HG03175 (cell line): ENCODE measurements at regions not wholly inside any gene's neighbourhood (a gene's known extent, or its start where the extent isn't known, plus 50 kb on each side); places are given as distances from the start of the nearest gene placed in this dataset.
A peak's percentile ranks its signal among the peaks of the same experiment; 100 is the strongest.

Experiments used
- ATAC-seq: cut with Tn5 transposase; IDR thresholded peaks from one replicate; pipeline ENCODE4 v1.9.1; 2021; ENCODE audit warnings: mild to moderate bottlenecking, moderate library complexity; ENCODE audit not compliant: unreplicated experiment

GRCh38 chr1:195462646-195463045, 1145.6 kb downstream of the KCNT2 start:
- ATAC-seq = no peak

DNA sequence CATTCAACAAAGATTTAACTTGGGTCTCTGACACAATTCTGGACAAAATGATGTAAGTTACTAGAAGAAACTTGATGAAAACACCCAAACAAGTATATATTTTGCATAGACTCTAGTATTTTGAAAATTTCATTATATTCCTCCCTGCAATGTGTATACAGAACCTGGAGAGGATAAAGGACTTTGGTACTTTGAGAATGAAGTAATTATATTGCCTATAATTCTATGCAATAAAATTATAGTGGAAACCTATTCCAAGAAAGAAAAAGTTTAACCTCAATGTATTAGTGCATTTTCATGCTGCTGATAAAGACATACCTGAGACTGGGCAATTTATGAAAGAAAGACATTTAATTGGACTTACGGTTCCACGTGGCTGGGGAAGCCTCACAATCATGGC, 1146.1 kb downstream of the KCNT2 start:
- ATAC-seq = no peak

GRCh38 chr1:195458365-195458764, 1149.9 kb downstream of the KCNT2 start:
- ATAC-seq = no peak

DNA sequence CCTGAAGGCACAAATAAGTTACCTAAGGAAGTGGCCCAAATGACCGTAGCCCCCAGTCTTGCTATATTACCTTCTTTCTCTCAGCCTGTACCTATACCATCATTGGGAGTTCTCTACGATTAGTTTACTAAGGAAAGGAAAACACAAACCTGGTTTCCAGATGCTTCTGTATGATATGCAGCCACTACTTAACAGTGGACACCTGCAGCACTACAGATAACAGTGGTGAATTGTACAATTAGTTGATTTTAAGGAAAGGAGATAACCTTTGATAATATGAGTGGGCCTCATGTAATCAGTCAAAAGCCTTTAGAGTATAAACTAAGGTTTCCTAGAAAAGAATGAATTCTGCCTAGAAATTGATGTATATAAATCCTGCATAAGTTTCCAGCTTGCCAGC, 1157.4 kb downstream of the KCNT2 start:
- ATAC-seq = no peak

DNA sequence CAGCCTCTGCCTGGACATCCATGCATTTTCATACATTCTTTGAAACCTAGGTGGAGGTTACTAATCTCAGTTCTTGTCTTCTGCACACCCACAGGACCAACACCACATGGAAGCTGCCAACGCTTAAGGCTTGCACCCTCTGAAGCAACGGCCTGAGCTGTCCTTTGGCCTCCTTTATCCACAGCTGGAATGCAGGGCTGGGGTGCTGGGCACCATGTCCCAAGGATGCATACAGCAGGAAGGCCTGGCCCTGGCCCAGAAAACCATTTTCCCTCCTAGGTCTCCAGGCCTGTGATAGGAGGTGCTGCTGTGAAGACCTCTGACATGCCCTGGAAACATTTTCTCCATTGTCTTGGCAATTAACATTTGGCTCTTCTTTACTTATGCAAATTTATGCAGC, 1168.6 kb downstream of the KCNT2 start:
- ATAC-seq = no peak

DNA sequence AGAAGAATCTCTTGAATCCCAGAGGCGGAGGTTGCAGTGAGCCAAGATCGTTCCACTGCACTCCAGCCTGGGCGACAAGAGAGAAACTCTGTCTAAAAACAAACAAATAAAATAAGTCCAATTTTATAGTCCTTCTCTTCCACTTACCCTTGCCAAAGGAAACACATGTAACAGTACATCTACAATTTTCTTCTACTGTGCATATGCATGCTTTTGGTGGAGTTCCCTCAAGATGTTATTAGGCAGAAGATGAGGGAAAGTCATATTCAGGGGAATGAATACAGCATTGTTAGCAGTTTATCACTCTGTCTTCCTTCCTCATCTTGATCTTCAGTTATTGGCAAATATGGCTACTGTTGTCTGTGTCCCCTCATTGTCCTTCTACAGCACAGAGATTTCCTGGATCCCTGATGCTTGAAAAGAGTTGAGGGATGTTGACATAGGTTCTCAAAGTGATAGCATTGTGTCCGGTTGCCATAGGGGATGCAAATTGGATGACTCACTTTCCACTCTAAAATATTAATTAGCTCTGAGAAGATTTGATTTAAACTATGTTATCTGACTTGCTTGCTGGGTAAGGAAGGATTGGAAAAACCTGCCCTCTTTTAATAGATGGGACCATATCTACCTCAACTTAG, 1173.6 kb downstream of the KCNT2 start:
- ATAC-seq = no peak

GRCh38 chr1:195430826-195431225, 1177.4 kb downstream of the KCNT2 start:
- ATAC-seq = no peak

DNA sequence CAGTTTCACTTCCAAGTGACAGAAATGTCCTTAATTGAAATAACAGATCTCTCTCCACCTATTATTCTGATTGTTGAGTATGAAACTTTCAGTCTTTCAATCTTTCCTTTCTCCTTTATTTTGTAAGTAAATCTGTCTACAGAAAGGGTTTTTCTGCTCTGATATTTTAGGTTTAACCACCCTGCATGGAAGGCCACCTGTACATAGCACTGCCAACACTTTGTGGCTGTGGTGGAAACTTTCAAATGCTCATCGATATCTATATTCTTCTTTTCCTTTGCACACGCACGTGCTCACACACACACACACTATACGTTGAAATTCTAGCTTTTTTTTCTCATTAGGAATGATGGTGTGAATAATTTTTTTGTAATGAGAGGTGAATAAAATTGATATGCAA, 1179.3 kb downstream of the KCNT2 start:
- ATAC-seq = no peak

- no peak for ATAC-seq
Measured at GRCh38 chr1:195415584-195415983, 1192.7 kb downstream of the KCNT2 start.

- no peak for ATAC-seq
Measured at GRCh38 chr1:195394567-195394966, 1213.7 kb downstream of the KCNT2 start.

GRCh38 chr1:195376190-195376589, 1232.0 kb downstream of the KCNT2 start:
- ATAC-seq = peak; percentile 64

GRCh38 chr1:195373856-195374255, 1234.4 kb downstream of the KCNT2 start:
- ATAC-seq = no peak

DNA sequence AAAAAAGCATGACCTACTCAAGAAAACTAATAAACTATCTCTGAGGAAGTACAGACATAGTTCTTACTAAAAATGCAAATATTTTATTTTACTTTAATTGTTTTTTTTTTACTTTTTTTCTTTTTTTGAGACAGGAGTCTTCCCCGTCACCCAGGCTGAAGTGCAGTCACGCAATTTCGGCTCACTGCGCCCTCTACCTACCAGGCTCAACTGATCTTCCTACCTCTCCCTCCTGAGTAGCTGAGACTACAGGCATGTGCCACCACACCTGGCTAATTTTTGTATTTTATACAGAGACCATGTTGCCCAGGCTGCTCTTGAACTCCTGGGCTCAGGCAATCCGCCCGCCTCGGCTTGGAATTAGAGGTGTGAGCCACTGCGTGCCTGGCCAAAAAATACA, 1263.1 kb downstream of the KCNT2 start:
- no peak for ATAC-seq

GRCh38 chr1:195337646-195338045, 1270.6 kb downstream of the KCNT2 start:
- ATAC-seq = no peak

DNA sequence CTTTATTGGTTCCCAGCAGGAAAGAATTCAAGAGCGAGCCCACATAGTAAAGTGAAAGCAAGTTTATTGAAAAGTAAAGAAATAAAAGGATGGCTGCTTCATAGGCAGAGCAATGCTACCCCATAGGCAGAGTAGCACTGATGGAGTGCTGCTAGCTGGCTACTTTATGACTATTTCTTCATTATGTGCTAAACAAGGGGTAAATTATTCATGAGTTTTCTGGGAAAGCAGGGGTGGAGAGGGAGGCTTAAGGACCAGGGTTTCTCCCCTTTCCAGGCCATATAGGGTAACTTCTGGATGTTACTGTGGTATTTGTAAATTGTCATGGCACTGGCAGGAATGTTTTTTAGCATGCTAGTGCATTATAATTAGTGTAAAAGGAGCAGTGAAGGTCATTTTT, 1271.4 kb downstream of the KCNT2 start:
- no peak for ATAC-seq

GRCh38 chr1:195335541-195335940, 1272.7 kb downstream of the KCNT2 start:
- no peak for ATAC-seq

DNA sequence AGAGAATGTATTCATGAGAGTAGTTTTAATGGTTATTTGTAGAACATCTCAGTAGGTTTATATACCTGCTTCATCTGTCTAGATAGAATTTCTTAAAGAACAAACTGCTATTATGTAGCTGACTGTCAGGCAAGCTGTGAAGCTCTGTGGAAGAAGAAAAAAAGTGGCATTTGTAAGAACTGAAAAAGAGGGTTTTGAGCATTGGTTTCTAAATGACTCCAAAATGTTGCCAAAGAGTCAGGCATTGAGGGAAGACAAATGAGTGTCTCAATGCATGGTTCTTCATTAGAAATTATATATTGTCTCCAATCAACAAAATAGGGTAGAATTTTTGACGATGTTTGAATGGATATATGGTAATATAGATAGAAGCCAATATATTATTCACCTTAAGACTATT, 1276.1 kb downstream of the KCNT2 start:
- no peak for ATAC-seq

- no peak for ATAC-seq
Measured at GRCh38 chr1:195328681-195329080, 1279.6 kb downstream of the KCNT2 start.

DNA sequence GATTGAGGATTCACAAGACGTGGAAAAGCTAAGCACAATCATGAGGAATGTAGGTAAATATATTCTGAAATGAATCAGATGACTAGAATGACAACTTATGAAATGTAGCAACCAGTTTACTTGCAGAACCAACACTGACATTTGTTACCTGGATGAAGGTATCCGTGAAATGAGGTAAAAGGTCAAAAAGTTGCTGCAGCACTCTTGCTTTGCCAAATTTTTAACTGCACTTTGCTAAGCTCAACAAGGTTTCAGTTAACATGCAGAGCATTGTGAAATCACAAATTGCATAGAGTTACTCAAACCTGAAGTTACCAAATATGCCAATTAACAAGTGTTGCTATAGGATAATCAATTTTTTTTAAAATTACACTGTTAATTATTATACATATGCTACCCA, 1280.1 kb downstream of the KCNT2 start:
- ATAC-seq = no peak

GRCh38 chr1:195327361-195327760, 1280.9 kb downstream of the KCNT2 start:
- no peak for ATAC-seq

DNA sequence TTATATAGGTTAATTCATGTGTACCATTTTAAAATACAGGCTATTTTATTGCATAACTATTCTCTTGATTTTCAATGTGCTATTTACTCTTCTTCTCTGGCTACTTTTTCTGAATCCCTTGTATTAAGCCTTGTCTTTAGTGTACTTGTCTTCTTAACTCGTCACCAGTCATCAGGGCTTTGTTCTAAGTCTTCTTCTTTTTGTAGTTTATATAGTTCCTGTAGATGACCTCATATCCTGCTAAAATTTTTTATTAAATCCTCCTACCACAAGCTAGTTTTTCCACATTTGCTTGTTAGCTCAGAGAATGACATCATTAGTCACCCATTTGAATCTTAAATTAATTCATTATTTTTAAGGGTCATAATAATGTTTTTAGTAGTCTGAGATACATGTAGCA, 1281.9 kb downstream of the KCNT2 start:
- ATAC-seq = no peak

DNA sequence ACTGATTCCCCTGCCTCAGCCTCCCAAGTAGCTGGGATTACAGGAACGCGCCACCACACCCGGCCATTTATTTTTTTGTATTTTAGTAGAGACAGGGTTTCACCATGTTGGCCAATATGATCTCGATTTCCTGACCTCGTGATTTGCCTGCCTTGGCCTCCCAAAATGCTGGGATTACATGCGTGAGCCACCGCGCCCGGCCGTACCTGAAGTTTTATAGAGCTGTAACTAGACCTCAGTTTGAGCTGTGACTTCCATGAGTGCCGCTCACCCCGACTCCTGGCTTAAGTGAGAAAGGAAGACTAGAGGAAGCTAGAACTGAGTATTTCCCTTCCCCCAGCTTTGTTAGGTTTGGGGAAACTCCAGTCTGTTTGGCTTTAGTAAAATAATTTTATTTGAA, 1283.1 kb downstream of the KCNT2 start:
- no peak for ATAC-seq

DNA sequence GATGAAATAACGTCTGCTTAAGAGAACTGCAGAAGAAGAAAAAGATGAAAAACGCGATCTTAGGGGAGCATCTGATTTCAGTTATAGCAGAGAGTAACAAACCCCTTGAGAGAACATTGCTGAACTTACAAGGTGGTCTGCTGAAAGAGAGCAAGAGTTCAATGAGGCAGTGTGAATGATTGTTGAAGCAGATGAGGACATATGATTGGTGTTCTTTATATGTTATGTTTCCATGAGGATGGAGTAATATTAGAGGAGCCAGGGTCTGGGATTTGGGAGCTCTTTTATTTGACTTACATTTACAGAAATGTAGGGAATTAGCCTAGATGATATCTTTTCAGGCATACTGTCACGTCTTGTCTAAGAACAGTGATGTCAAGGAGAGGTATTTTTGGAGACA, 1302.0 kb downstream of the KCNT2 start:
- ATAC-seq = no peak
